T47D (cell line): ENCODE measurements at regions not wholly inside any gene's neighbourhood (a gene's known extent, or its start where the extent isn't known, plus 50 kb on each side); places are given as distances from the start of the nearest gene placed in this dataset.

Experiments used
- DNase-seq, 2 experiments: peaks; one replicate each; pipeline versions ENCODE4 v3.0.0 to v3.0.0-alpha.2; 2011 to 2012; ENCODE audit warnings: low read depth in 1 of 2, low spot score in 1 of 2
- JUND ChIP-seq: IDR thresholded peaks from 2 replicates; pipeline ENCODE4 v1.6.1; 2012; ENCODE audit warnings: low read depth
- in situ Hi-C: cut with HindIII; loops from 2 replicates; pipeline ENCODE4 v1.10.0; 2016; ENCODE audit warnings: low sequenced_read_pairs, low pct_unique_long_range_greater_than_20kb

DNA sequence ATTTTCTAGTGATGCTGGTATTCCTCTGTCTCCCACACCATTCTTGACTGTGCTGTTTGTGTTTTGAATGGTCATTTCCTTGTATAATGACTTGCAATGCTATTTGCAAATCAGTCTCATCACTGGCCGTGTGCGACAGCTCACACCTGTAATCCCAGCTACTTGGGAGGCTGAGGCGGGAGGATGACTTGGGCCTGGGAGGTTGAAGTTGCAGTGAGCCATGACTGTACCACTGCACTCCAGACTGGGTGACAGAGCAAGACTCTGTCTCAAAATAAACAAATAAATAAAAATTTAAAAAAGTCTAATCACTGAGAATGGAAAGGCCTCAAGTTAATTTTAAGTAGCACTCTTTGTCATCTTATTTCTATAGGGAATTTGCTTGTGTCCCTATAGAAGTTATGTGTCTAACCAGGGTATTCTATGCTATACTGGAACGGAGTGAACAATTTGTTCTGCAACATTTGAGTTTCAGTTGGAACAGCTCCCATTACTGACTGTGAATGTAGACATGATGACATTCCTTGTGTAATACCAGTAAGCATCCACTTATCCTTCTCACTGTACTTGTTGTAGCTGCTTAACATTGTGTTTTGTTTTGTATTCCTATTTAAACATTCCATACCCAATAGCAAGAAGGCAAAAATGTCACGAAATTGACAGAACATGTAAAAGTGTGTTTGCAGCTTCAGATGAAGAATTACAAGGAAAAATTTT is 126.3 kb downstream of the MGST1 start:
- DNase-seq = peak in 1 of 2 experiments; percentile 48
- in situ Hi-C loops = no loop called here
- no peak for TF ChIP-seq JUND

DNA sequence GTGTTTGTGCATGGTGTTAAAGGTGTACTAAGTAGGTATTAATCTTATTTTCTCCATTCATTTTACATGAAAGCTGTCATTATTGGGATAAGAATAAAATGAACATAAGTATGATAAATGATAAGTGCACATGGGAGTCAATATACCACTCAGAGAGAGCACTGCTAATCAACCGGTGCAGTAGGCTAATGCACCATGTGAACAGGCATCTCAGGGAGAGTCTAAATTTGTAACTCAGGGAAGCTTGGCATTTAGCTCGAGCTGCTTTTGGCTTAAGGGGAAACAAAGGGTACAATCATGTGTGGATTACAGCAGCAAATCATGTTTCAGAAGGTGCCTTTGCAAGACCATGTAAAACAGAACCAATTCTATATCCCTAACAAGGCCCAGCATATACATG is 127.4 kb downstream of the MGST1 start:
- TF ChIP-seq JUND = no peak

DNA sequence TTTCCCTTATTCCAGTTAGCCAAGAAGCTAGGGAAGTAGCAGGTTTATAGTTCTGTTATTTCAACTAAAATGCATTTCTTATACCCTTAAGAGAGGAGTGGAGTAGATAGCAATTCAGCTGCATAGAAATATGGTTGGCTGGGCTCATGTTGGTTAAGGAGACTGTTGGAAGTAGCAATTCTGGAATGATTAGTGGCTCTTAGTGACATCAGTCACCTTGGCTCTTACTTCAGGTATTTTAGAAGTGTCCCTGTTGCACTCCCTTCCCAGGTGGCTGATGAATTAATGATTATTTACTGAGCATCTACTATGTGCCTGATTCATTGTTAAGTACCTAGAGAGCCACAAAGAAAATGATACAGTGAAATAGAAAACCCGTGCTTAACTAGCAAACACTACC is 128.1 kb downstream of the MGST1 start:
- no peak for DNase-seq
- in situ Hi-C loops = no loop called here

More for the DNA sequence above, 127.4 kb downstream of the MGST1 start:
- in situ Hi-C loops = no loop called here
- DNase-seq = no peak

DNA sequence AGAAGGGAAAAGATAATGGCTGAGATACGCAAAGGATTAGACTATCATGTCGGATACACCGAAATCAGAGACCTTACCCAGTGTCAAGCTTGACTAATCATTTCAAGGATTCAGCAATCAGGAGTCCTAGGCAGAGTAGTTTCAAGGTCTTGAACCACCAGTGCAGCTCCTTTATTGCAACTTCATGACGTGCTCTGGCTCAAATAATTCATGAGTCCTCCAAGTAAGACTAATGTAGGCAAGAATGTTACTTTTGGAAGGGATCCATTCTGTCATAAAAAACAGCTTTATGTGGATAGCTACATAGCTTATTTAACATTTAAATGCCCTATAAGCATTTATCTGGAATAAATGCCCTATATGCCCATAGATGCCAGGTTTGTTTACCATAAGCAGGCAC is 123.2 kb downstream of the LMO3 start:
- in situ Hi-C loops = no loop called here
- TF ChIP-seq JUND = no peak
- DNase-seq = no peak

More for the DNA sequence above, 128.1 kb downstream of the MGST1 start:
- TF ChIP-seq JUND = no peak

DNA sequence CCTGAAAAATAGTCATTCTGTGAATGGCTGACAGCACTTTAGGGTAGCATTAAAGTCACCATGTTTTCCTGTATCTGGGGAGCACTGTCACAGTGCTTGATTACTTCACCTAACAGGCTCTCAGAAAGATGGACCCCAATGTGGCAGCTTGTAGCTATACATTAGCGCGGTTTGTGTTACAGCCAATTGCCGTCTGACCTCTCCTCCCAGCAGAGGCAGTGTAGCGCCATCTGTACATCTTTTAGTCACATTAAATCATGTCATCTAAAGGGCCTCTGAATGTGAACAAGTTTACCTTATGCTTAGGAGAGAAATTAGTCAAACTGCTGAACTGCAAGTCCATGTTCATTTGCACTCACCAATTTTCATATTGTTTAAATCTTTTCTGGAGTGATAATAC is 113.7 kb downstream of the LMO3 start:
- no peak for DNase-seq
- in situ Hi-C loops = no loop called here
- TF ChIP-seq JUND = no peak

DNA sequence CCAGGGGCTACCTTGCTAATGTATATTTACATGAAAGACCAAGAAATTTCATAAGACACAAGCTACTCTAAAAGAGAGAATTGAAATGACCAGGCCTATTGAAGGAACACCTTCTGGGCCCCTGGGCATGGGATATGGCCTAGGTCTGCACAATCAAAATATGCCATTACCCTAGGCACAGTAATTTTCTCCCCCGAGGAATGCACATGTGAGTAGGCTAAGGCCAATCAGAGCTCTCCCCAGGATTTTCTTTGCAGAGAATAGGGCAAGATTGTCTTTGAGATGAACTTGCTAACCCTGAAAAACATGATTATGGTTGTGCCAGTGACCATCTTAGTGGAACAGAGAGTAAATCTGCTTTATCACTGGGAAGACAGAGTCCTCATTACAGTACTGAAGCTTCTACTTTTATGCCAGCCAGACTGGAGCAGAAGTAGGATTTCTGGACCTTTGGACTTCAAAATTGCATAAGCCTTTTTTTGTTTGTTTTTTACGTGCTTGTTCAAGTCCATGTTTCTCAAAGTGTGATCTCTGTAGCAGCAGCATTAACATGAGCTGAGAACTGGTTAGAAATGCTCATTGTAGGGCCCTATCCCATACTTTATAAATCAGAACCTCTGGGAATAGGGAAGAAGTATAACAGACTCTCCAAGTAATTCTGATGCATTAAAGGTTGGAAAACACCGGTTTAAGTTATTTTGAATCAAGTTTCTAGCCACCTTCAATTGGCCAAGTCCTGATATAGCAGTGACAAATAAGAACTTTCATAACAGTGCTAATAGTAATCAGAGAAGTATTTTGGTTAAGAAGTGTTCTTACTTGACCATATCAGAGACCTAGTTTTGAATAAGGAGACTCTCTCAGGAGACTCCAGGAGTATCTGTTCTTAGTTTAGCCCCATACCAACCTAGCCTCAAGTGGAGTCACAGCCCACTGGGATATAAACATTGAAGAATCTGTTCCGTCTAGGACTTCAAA is 112.9 kb downstream of the LMO3 start:
- DNase-seq = no peak
- in situ Hi-C loops = no loop called here
- TF ChIP-seq JUND = no peak

DNA sequence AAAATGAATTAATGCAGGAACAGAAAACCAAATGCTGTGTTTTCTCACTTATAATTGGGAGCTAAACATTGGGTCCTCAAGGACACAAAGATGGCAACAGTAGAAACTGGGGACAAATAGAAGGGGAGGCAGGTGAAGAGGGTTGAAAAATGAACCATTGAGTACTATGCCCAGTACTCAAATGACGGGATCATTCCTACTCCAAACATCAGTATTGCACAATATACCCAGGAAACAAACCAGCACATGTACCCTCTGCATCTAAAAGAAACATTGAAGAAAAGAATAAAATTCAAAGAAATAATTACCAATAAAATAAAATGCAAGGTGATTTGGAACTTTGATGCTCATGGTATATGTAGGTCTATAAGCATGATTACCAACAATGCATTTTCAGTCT is 110.8 kb downstream of the LMO3 start:
- in situ Hi-C loops = no loop called here
- no peak for TF ChIP-seq JUND
- DNase-seq = no peak
